Memory B cell (primary cell): ENCODE measurements at regions not wholly inside any gene's neighbourhood (a gene's known extent, or its start where the extent isn't known, plus 50 kb on each side); places are given as distances from the start of the nearest gene placed in this dataset.

Source experiments
- ATAC-seq: fragments of 150-1000 bp; cut with Tn5 transposase; 2 replicates; pipeline ENCODE4 v1.10.0; 2021; ENCODE audit warnings: low read depth, mild to moderate bottlenecking, moderate library complexity
- DNase-seq, 2 donors: peaks; one replicate each; pipeline ENCODE4 v3.0.0; 2022; ENCODE audit warnings: low spot score in 2 of 2
- H3K27ac Mint-ChIP-seq: one replicate; pipeline ENCODE4 v1.8.0; 2022; ENCODE audit warnings: mild to moderate bottlenecking, moderate library complexity, mixed read lengths
- H3K27me3 Mint-ChIP-seq: one replicate; pipeline ENCODE4 v1.8.0; 2022; ENCODE audit warnings: mixed read lengths
- H3K36me3 Mint-ChIP-seq: one replicate; pipeline ENCODE4 v1.8.0; 2022; ENCODE audit warnings: mild to moderate bottlenecking, mixed read lengths
- H3K4me1 Mint-ChIP-seq: one replicate; pipeline ENCODE4 v1.8.0; 2022; ENCODE audit warnings: mixed read lengths
- H3K4me3 Mint-ChIP-seq: one replicate; pipeline ENCODE4 v1.8.0; 2022; ENCODE audit warnings: mild to moderate bottlenecking, moderate library complexity, mixed read lengths
- H3K9me3 Mint-ChIP-seq: one replicate; pipeline ENCODE4 v1.8.0; 2022; ENCODE audit warnings: mixed read lengths

- Mint-ChIP-seq H3K4me1 (no peaks in the 10 kb centered on the region), H3K36me3 (no peaks in the 10 kb centered on the region), H3K4me3 (no peak overlapping the region), H3K9me3 (peaks cover 3% of the 10 kb centered on the region), H3K27me3 (no peaks in the 10 kb centered on the region), H3K27ac (no peak overlapping the region)
- DNase-seq (no peak), ATAC-seq (no peak)
Observed at GRCh38 chr15:26433060-26433459, 339.8 kb downstream of the GABRB3 start.

- Mint-ChIP-seq H3K9me3 (peaks cover 4% of the 10 kb centered on the region), H3K27me3 (no peaks in the 10 kb centered on the region), H3K27ac (no peak overlapping the region), H3K36me3 (no peaks in the 10 kb centered on the region), H3K4me1 (no peaks in the 10 kb centered on the region), H3K4me3 (no peak overlapping the region)
- ATAC-seq (no peak), DNase-seq (no peak)
Observed at GRCh38 chr15:26421065-26421464, 351.8 kb downstream of the GABRB3 start.

GRCh38 chr15:26395624-26396023 is 377.2 kb downstream of the GABRB3 start:
- H3K27me3 Mint-ChIP-seq: no peaks in the 10 kb centered on the region
- no peak overlapping the region for H3K4me3 Mint-ChIP-seq
- H3K4me1 Mint-ChIP-seq: no peaks in the 10 kb centered on the region
- no peak overlapping the region for H3K27ac Mint-ChIP-seq
- no peaks in the 10 kb centered on the region for H3K36me3 Mint-ChIP-seq
- DNase-seq (no peak), ATAC-seq (no peak)
- no peaks in the 10 kb centered on the region for H3K9me3 Mint-ChIP-seq

GRCh38 chr15:26394801-26395200 is 378.1 kb downstream of the GABRB3 start:
- Mint-ChIP-seq H3K36me3 (no peaks in the 10 kb centered on the region), H3K4me3 (no peak overlapping the region), H3K4me1 (no peaks in the 10 kb centered on the region), H3K27me3 (no peaks in the 10 kb centered on the region), H3K27ac (no peak overlapping the region), H3K9me3 (no peaks in the 10 kb centered on the region)
- DNase-seq: no peak
- no peak for ATAC-seq

GRCh38 chr15:26392956-26393355 is 379.9 kb downstream of the GABRB3 start:
- DNase-seq (no peak), ATAC-seq (no peak)
- no peaks in the 10 kb centered on the region for H3K4me1 Mint-ChIP-seq
- H3K9me3 Mint-ChIP-seq: no peaks in the 10 kb centered on the region
- no peak overlapping the region for H3K27ac Mint-ChIP-seq
- no peak overlapping the region for H3K4me3 Mint-ChIP-seq
- H3K36me3 Mint-ChIP-seq: no peaks in the 10 kb centered on the region
- H3K27me3 Mint-ChIP-seq: no peaks in the 10 kb centered on the region

GRCh38 chr15:26391567-26392194 is 381.2 kb downstream of the GABRB3 start:
- Mint-ChIP-seq H3K4me1 (no peaks in the 10 kb centered on the region), H3K4me3 (no peak overlapping the region), H3K27me3 (no peaks in the 10 kb centered on the region), H3K9me3 (no peaks in the 10 kb centered on the region), H3K27ac (no peak overlapping the region), H3K36me3 (no peaks in the 10 kb centered on the region)
- no peak for ATAC-seq
- DNase-seq: no peak

GRCh38 chr15:26382444-26383072 is 390.3 kb downstream of the GABRB3 start:
- DNase-seq (no peak), ATAC-seq (no peak)
- Mint-ChIP-seq H3K4me1 (no peaks in the 10 kb centered on the region), H3K27me3 (no peaks in the 10 kb centered on the region), H3K36me3 (peaks cover 3% of the 10 kb centered on the region), H3K9me3 (peaks cover 9% of the 10 kb centered on the region), H3K4me3 (no peak overlapping the region), H3K27ac (no peak overlapping the region)

GRCh38 chr15:26378304-26378703 is 394.6 kb downstream of the GABRB3 start:
- DNase-seq (no peak), ATAC-seq (no peak)
- no peak overlapping the region for H3K27ac Mint-ChIP-seq
- H3K27me3 Mint-ChIP-seq: no peaks in the 10 kb centered on the region
- no peaks in the 10 kb centered on the region for H3K4me1 Mint-ChIP-seq
- no peak overlapping the region for H3K4me3 Mint-ChIP-seq
- H3K36me3 Mint-ChIP-seq: peaks cover 3% of the 10 kb centered on the region
- peaks cover 13% of the 10 kb centered on the region for H3K9me3 Mint-ChIP-seq

- no peak for DNase-seq
- no peak for ATAC-seq
- H3K4me1 Mint-ChIP-seq: no peaks in the 10 kb centered on the region
Observed at GRCh38 chr15:26376243-26376642, 396.6 kb downstream of the GABRB3 start.

GRCh38 chr15:26374806-26375205 is 398.1 kb downstream of the GABRB3 start:
- Mint-ChIP-seq H3K27me3 (no peaks in the 10 kb centered on the region), H3K9me3 (peaks cover 18% of the 10 kb centered on the region)

More at GRCh38 chr15:26376243-26376642, 396.6 kb downstream of the GABRB3 start:
- peaks cover 13% of the 10 kb centered on the region for H3K9me3 Mint-ChIP-seq
- no peak overlapping the region for H3K27ac Mint-ChIP-seq
- H3K4me3 Mint-ChIP-seq: no peak overlapping the region
- H3K36me3 Mint-ChIP-seq: peaks cover 3% of the 10 kb centered on the region
- H3K27me3 Mint-ChIP-seq: no peaks in the 10 kb centered on the region

GRCh38 chr15:26372706-26373105 is 400.2 kb downstream of the GABRB3 start:
- H3K4me1 Mint-ChIP-seq: no peaks in the 10 kb centered on the region
- no peaks in the 10 kb centered on the region for H3K36me3 Mint-ChIP-seq
- H3K27me3 Mint-ChIP-seq: no peaks in the 10 kb centered on the region
- no peak overlapping the region for H3K4me3 Mint-ChIP-seq
- no peak overlapping the region for H3K27ac Mint-ChIP-seq
- no peak for DNase-seq
- H3K9me3 Mint-ChIP-seq: peaks cover 13% of the 10 kb centered on the region
- ATAC-seq: no peak

More at GRCh38 chr15:26374806-26375205, 398.1 kb downstream of the GABRB3 start:
- H3K4me3 Mint-ChIP-seq: no peak overlapping the region
- no peak for ATAC-seq
- no peak overlapping the region for H3K27ac Mint-ChIP-seq
- no peaks in the 10 kb centered on the region for H3K4me1 Mint-ChIP-seq
- no peak for DNase-seq
- peaks cover 3% of the 10 kb centered on the region for H3K36me3 Mint-ChIP-seq

- H3K27ac Mint-ChIP-seq: no peak overlapping the region
- no peak for DNase-seq
- no peaks in the 10 kb centered on the region for H3K27me3 Mint-ChIP-seq
- no peaks in the 10 kb centered on the region for H3K36me3 Mint-ChIP-seq
- no peaks in the 10 kb centered on the region for H3K4me1 Mint-ChIP-seq
- no peak for ATAC-seq
- H3K9me3 Mint-ChIP-seq: peaks cover 9% of the 10 kb centered on the region
- no peak overlapping the region for H3K4me3 Mint-ChIP-seq
Observed at GRCh38 chr15:26365077-26365476, 407.8 kb downstream of the GABRB3 start.

GRCh38 chr15:26359855-26360254 is 413.0 kb downstream of the GABRB3 start:
- Mint-ChIP-seq H3K9me3 (peaks cover 5% of the 10 kb centered on the region), H3K4me1 (peaks cover 2% of the 10 kb centered on the region), H3K27ac (no peak overlapping the region), H3K4me3 (no peak overlapping the region), H3K36me3 (no peaks in the 10 kb centered on the region), H3K27me3 (no peaks in the 10 kb centered on the region)
- DNase-seq (no peak), ATAC-seq (no peak)

- DNase-seq (no peak), ATAC-seq (no peak)
- H3K4me1 Mint-ChIP-seq: peaks cover 2% of the 10 kb centered on the region
- H3K36me3 Mint-ChIP-seq: no peaks in the 10 kb centered on the region
- no peak overlapping the region for H3K27ac Mint-ChIP-seq
- H3K4me3 Mint-ChIP-seq: no peak overlapping the region
- H3K27me3 Mint-ChIP-seq: no peaks in the 10 kb centered on the region
- peaks cover 4% of the 10 kb centered on the region for H3K9me3 Mint-ChIP-seq
Observed at GRCh38 chr15:26358708-26359107, 414.2 kb downstream of the GABRB3 start.

GRCh38 chr15:26357653-26358052 is 415.2 kb downstream of the GABRB3 start:
- H3K36me3 Mint-ChIP-seq: no peaks in the 10 kb centered on the region

More at GRCh38 chr15:26357653-26358052, 415.2 kb downstream of the GABRB3 start:
- Mint-ChIP-seq H3K4me1 (peaks cover 2% of the 10 kb centered on the region), H3K4me3 (no peak overlapping the region), H3K27ac (no peak overlapping the region), H3K27me3 (no peaks in the 10 kb centered on the region), H3K9me3 (peaks cover 4% of the 10 kb centered on the region)
- DNase-seq (no peak), ATAC-seq (no peak)
